MCF 10A (cell line): ENCODE measurements at regions not wholly inside any gene's neighbourhood (a gene's known extent, or its start where the extent isn't known, plus 50 kb on each side); places are given as distances from the start of the nearest gene placed in this dataset.

Source experiments
- BruUV-seq: library from RNA; stranded (reverse); fragments of 400-500 nt; replicated peaks from 2 replicates; lab custom pipeline; 2021; lab: Mats Ljungman, UMichigan
- CTCF ChIA-PET: fragments of 300-600 bp; sonication (Branson Sonifier 250); formaldehyde crosslinking; extraction: SDS; loops from one replicate; lab custom pipeline; 2021; ENCODE audit warnings: antibody characterized with exemption, inconsistent platforms; lab: Yijun Ruan, JAX
- POLR2A ChIA-PET: fragments of 300-600, 350-650 bp; sonication (Branson Sonifier 250); formaldehyde crosslinking; extraction: SDS; loops from one replicate; lab custom pipeline; 2020; ENCODE audit warnings: antibody characterized with exemption, inconsistent platforms; lab: Yijun Ruan, JAX
- DNase-seq: peaks from one replicate; pipeline ENCODE4 v3.0.0-alpha.2; 2018; ENCODE audit not compliant: unreplicated experiment
- H3K27ac Mint-ChIP-seq: one replicate; pipeline ENCODE4 v1.8.0; 2022; ENCODE audit warnings: mild to moderate bottlenecking, low read depth, mixed read lengths; ENCODE audit not compliant: unreplicated experiment
- H3K27me3 Mint-ChIP-seq: one replicate; pipeline ENCODE4 v1.8.0; 2022; ENCODE audit warnings: mixed read lengths; ENCODE audit not compliant: insufficient read depth, unreplicated experiment
- H3K36me3 Mint-ChIP-seq: one replicate; pipeline ENCODE4 v1.8.0; 2022; ENCODE audit warnings: mild to moderate bottlenecking, moderate library complexity, mixed read lengths; ENCODE audit not compliant: insufficient read depth, unreplicated experiment
- H3K4me1 Mint-ChIP-seq: one replicate; pipeline ENCODE4 v1.8.0; 2022; ENCODE audit warnings: mixed read lengths; ENCODE audit not compliant: insufficient read depth, unreplicated experiment
- H3K4me3 Mint-ChIP-seq: one replicate; pipeline ENCODE4 v1.8.0; 2022; ENCODE audit warnings: mild to moderate bottlenecking, moderate library complexity, mixed read lengths; ENCODE audit not compliant: unreplicated experiment
- H3K9me3 Mint-ChIP-seq: one replicate; pipeline ENCODE4 v1.8.0; 2022; ENCODE audit warnings: mixed read lengths; ENCODE audit not compliant: unreplicated experiment
- intact Hi-C: fragments of 100-400 bp; cut with micrococcal nuclease; formaldehyde crosslinking; loops from 2 replicates; pipeline ENCODE4 v1.14.1; 2022
- TF ChIP-seq, protein P1 (sequence below): fragments of 200-600 bp; IDR thresholded peaks from one replicate; pipeline ENCODE4 v1.8.0; 2022; ENCODE audit warnings: antibody characterized with exemption, mild to moderate bottlenecking; ENCODE audit not compliant: unreplicated experiment

- ChIA-PET CTCF (no interaction called here), POLR2A (no interaction called here)
- no TSS peak for BruUV-seq
- intact Hi-C loops, result no loop called here
- Mint-ChIP-seq H3K4me3 (no peak overlapping the region), H3K4me1 (no peaks in the 10 kb centered on the region), H3K36me3 (peaks cover 9% of the 10 kb centered on the region), H3K27ac (no peak overlapping the region), H3K27me3 (peaks cover 79% of the 10 kb centered on the region), H3K9me3 (no peaks in the 10 kb centered on the region)
- DNase-seq, result no peak
- TF ChIP-seq, protein P1, sequence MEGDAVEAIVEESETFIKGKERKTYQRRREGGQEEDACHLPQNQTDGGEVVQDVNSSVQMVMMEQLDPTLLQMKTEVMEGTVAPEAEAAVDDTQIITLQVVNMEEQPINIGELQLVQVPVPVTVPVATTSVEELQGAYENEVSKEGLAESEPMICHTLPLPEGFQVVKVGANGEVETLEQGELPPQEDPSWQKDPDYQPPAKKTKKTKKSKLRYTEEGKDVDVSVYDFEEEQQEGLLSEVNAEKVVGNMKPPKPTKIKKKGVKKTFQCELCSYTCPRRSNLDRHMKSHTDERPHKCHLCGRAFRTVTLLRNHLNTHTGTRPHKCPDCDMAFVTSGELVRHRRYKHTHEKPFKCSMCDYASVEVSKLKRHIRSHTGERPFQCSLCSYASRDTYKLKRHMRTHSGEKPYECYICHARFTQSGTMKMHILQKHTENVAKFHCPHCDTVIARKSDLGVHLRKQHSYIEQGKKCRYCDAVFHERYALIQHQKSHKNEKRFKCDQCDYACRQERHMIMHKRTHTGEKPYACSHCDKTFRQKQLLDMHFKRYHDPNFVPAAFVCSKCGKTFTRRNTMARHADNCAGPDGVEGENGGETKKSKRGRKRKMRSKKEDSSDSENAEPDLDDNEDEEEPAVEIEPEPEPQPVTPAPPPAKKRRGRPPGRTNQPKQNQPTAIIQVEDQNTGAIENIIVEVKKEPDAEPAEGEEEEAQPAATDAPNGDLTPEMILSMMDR, result no peak
Measured at GRCh38 chr17:79680318-79680695, 50.4 kb upstream of the ENPP7 start.

DNA sequence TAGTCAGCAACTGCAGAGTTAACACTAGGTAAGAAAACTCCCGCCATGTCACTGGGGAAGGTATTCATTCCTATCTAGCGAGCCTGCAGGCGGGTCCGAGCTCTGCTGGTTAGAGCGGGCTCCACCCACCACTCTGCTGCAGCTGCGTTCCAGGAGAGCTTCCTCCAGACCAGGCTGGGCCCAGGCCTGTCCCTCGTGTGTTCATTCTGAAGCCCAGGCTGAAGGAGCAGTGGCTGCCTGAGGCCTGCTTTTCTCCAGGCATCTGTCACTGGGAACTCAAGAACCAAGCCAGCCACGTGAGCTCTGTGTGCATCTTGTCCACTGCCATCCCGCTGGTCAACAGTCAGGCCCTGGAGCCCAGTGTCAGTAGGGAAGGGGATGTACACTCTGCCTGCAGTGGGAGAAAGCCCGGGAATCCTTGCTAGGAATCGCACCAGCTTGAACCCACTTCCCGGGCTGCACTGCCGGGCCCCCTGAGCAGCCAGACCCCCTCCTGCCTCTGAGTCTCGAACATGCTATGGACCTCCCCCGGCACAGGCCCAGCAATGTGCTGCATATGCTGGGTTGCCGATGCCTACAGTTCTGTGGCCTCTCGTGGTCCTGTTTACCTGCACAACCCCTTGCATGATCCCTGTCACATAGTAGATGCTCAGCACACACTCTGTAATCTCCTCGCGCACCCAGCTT lies 51.0 kb upstream of the ENPP7 start:
- no TSS peak for BruUV-seq
- Mint-ChIP-seq H3K9me3 (no peaks in the 10 kb centered on the region), H3K27me3 (peaks cover 73% of the 10 kb centered on the region), H3K4me3 (no peak overlapping the region), H3K36me3 (peaks cover 9% of the 10 kb centered on the region), H3K4me1 (no peaks in the 10 kb centered on the region), H3K27ac (no peak overlapping the region)
- TF ChIP-seq, protein P1, result no peak
- ChIA-PET POLR2A (interaction anchor here (0.6 kb wide), 1 partner anchor 474 kb away, joined by 3 read pairs; no protein-coding TSS in a partner anchor), CTCF (no interaction called here)
- DNase-seq, result no peak
- intact Hi-C loops, result no loop called here

GRCh38 chr17:79678736-79679255 lies 51.9 kb upstream of the ENPP7 start:
- no TSS peak for BruUV-seq
- CTCF ChIA-PET, result interaction anchor here (0.6 kb wide), 1 partner anchor 700 kb away, joined by 4 read pairs; no protein-coding TSS in a partner anchor

DNA sequence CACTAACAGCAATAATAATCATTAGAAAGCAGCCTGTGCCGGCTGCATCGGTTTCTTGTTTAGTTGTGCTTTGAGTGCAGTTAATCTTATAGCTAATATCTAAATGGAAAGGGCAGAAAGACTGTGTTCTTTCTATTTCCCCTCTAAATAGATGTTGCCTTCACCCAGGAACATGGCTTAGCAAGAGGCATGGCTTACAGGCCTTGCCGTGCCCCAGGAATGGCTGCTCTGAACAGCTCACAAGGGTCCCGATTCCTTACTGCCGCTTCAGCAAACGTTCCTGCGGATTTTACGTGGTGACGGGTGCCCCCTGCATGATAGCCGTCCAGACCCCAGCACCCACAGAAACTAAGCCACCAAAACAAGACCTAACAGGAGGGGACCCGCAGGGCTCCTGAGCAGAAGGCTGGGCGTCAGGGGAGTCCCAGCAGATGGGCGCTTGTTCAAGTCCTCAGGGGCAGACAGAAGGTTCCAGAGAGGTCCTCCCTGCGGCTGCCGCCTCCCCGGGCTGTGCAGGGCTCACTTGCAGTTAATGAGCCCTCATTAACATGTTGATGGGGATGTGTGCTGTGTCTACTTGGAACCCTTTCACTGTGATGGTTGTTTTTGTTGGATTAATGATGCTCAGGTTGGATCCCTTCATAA lies 52.5 kb upstream of the ENPP7 start:
- H3K36me3 Mint-ChIP-seq, result peaks cover 9% of the 10 kb centered on the region
- no peak for DNase-seq
- CTCF ChIA-PET, result interaction anchor here (0.6 kb wide), 1 partner anchor 699 kb away, joined by 4 read pairs; no protein-coding TSS in a partner anchor
- no peaks in the 10 kb centered on the region for H3K4me1 Mint-ChIP-seq
- H3K9me3 Mint-ChIP-seq, result peaks cover 10% of the 10 kb centered on the region
- H3K27ac Mint-ChIP-seq, result no peak overlapping the region
- H3K4me3 Mint-ChIP-seq, result no peak overlapping the region
- no TSS peak for BruUV-seq
- POLR2A ChIA-PET, result no interaction called here
- intact Hi-C loops, result no loop called here
- peaks cover 58% of the 10 kb centered on the region for H3K27me3 Mint-ChIP-seq
- TF ChIP-seq, protein P1, result no peak

More at GRCh38 chr17:79678736-79679255, 51.9 kb upstream of the ENPP7 start:
- POLR2A ChIA-PET, result no interaction called here
- Mint-ChIP-seq H3K36me3 (peaks cover 9% of the 10 kb centered on the region), H3K4me1 (no peaks in the 10 kb centered on the region), H3K4me3 (no peak overlapping the region), H3K27ac (no peak overlapping the region), H3K27me3 (peaks cover 64% of the 10 kb centered on the region), H3K9me3 (peaks cover 4% of the 10 kb centered on the region)
- DNase-seq, result no peak
- TF ChIP-seq, protein P1, result no peak
- intact Hi-C loops, result no loop called here
